K562 (cell line): ENCODE measurements at regions not wholly inside any gene's neighbourhood (a gene's known extent, or its start where the extent isn't known, plus 50 kb on each side); places are given as distances from the start of the nearest gene placed in this dataset.

Experiments used
- ATAC-seq: fragments of 200-7000 bp; cut with Tn5 transposase; 3 replicates; pipeline ENCODE4 v1.9.1; 2020; ENCODE audit warnings: moderate library complexity
- BruUV-seq: library from RNA; stranded (reverse); fragments of 400-500 nt; replicated peaks from 2 replicates; lab custom pipeline; 2021; lab: Mats Ljungman, UMichigan
- CTCF ChIA-PET: fragments of 300-600 bp; formaldehyde crosslinking; extraction: SDS; loops from one replicate; lab custom pipeline; 2021; ENCODE audit warnings: low intra/inter-chr PET ratio; lab: Yijun Ruan, JAX
- POLR2A ChIA-PET: fragments of 300-600, 350-650 bp; sonication (Branson Sonifier 250); formaldehyde crosslinking; extraction: SDS; loops from one replicate; lab custom pipeline; 2021; ENCODE audit warnings: antibody characterized with exemption, inconsistent platforms; lab: Yijun Ruan, JAX
- DNase-seq, 4 experiments: peaks; one replicate each; pipeline versions ENCODE4 v3.0.0 to v3.0.0-alpha.2; 2011 to 2018; ENCODE audit warnings: low spot score in 3 of 4, mixed read lengths in 3 of 4; ENCODE audit errors: extremely low read depth in 1 of 4
- FAIRE-seq: peaks from 2 replicates; lab custom pipeline; 2011; peaks lifted over from hg19 to GRCh38; lab: Jason Lieb, UNC
- H2AFZ ChIP-seq: 2 replicates; pipeline ENCODE4 v1.6.0; 2011; ENCODE audit warnings: low read depth, low read length, control low read depth, inconsistent platforms
- H3K27ac ChIP-seq: fragments of 200-600 bp; 3 replicates; pipeline ENCODE4 v1.8.0; 2011; ENCODE audit warnings: low read depth, mild to moderate bottlenecking, control low read depth, inconsistent platforms, low read length, moderate library complexity, mixed read lengths; ENCODE audit errors: extremely low read depth
- H3K27me3 ChIP-seq, 2 experiments: fragments of 300-600 bp in 1 of 2; 2 replicates in 1 of 2; 3 replicates in 1 of 2; pipeline versions ENCODE4 v1.6.0 to v1.8.0; 2011; ENCODE audit warnings: inconsistent platforms in 2 of 2, low read length in 2 of 2, mild to moderate bottlenecking in 1 of 2, mixed read lengths in 1 of 2, moderate library complexity in 1 of 2; ENCODE audit not compliant: control insufficient read depth in 2 of 2, insufficient read depth in 2 of 2
- H3K36me3 ChIP-seq: fragments of 300-600 bp; 3 replicates; pipeline ENCODE4 v1.8.0; 2011; ENCODE audit warnings: mild to moderate bottlenecking, low read length, inconsistent platforms; ENCODE audit not compliant: control insufficient read depth, insufficient read depth
- H3K4me1 ChIP-seq, 2 experiments: fragments of 200-600 bp in 1 of 2; replicated peaks in 1 of 2; 2 replicates in 1 of 2; 3 replicates in 1 of 2; pipeline versions ENCODE4 v1.5.1 to v1.8.0; 2011; ENCODE audit warnings: inconsistent platforms in 2 of 2, low read length in 2 of 2, mild to moderate bottlenecking in 1 of 2, mixed read lengths in 1 of 2, moderate library complexity in 1 of 2; ENCODE audit not compliant: control insufficient read depth in 2 of 2, insufficient read depth in 2 of 2
- H3K4me2 ChIP-seq: 2 replicates; pipeline ENCODE4 v1.6.1; 2011; ENCODE audit warnings: low read length, control low read depth, inconsistent platforms, mixed read lengths; ENCODE audit not compliant: insufficient read depth
- H3K4me3 ChIP-seq: fragments of 200-600 bp; sonication (generic), shearing (Covaris generic); 2 replicates; pipeline ENCODE4 v1.5.1; 2016; ENCODE audit warnings: control low read depth, inconsistent platforms
- H3K79me2 ChIP-seq: fragments of 200-600 bp; 3 replicates; pipeline ENCODE4 v1.8.0; 2011; ENCODE audit warnings: low read length, inconsistent platforms; ENCODE audit not compliant: control insufficient read depth, insufficient read depth
- H3K9ac ChIP-seq, 2 experiments: 2 replicates each; pipeline versions ENCODE4 v1.6.0 to v1.6.1; 2011; ENCODE audit warnings: low read depth in 2 of 2, low read length in 2 of 2, control low read depth in 1 of 2, inconsistent platforms in 1 of 2, mild to moderate bottlenecking in 1 of 2, mixed read lengths in 1 of 2; ENCODE audit not compliant: insufficient read depth in 1 of 2
- H3K9me1 ChIP-seq: one replicate; pipeline ENCODE4 v1.6.0; 2011; ENCODE audit warnings: inconsistent platforms, mild to moderate bottlenecking, low read length, moderate library complexity; ENCODE audit not compliant: control insufficient read depth, insufficient read depth
- H3K9me3 ChIP-seq: replicated peaks from 2 replicates; pipeline ENCODE4 v1.5.1; 2011; ENCODE audit warnings: low read depth, low read length, inconsistent platforms; ENCODE audit not compliant: control insufficient read depth, insufficient read depth
- H4K20me1 ChIP-seq: replicated peaks from 2 replicates; pipeline ENCODE4 v1.6.1; 2011; ENCODE audit warnings: low read length, inconsistent platforms, mixed read lengths; ENCODE audit not compliant: control insufficient read depth, insufficient read depth
- CBX1 ChIP-seq: sonication (generic); IDR thresholded peaks from 2 replicates; pipeline ENCODE4 v1.6.1; 2016; ENCODE audit warnings: antibody characterized with exemption, low read depth, mild to moderate bottlenecking
- CBX5 ChIP-seq: IDR thresholded peaks from 2 replicates; pipeline ENCODE4 v1.6.1; 2014; ENCODE audit warnings: low read depth, borderline replicate concordance
- ETS2 ChIP-seq: IDR thresholded peaks from 2 replicates; pipeline ENCODE4 v1.6.1; 2016; ENCODE audit warnings: borderline replicate concordance, missing genetic modification characterization, mild to moderate bottlenecking, moderate library complexity, missing compliant biosample characterization; ENCODE audit not compliant: poor library complexity, severe bottlenecking
- FOXJ3 ChIP-seq: sonication (generic); formaldehyde crosslinking; IDR thresholded peaks from 2 replicates; pipeline ENCODE4 v1.4.0; 2020; ENCODE audit warnings: mild to moderate bottlenecking, missing genetic modification reagents
- KDM2B ChIP-seq: fragments of 250-450 bp; sonication (Bioruptor Pico); IDR thresholded peaks from 2 replicates; pipeline ENCODE4 v1.8.0; 2021; ENCODE audit warnings: mild to moderate bottlenecking, moderate library complexity
- MXD1 ChIP-seq: fragments of 250-450 bp; sonication (Bioruptor Pico); IDR thresholded peaks from 2 replicates; pipeline ENCODE4 v1.8.0; 2021; ENCODE audit warnings: borderline replicate concordance, mild to moderate bottlenecking, moderate library complexity; ENCODE audit not compliant: poor library complexity, severe bottlenecking
- PHB2 ChIP-seq: fragments of 450-650 bp; IDR thresholded peaks from 2 replicates; pipeline ENCODE4 v1.6.1; 2017; ENCODE audit warnings: low read depth
- SMAD1 ChIP-seq: fragments of 150-350 bp; IDR thresholded peaks from 2 replicates; pipeline ENCODE4 v1.6.1; 2014; ENCODE audit warnings: low read length, low read depth; ENCODE audit not compliant: partially characterized antibody
- TEAD2 ChIP-seq: fragments of 450-650 bp; IDR thresholded peaks from 2 replicates; pipeline ENCODE4 v1.6.1; 2016; ENCODE audit warnings: missing genetic modification characterization, control low read depth, missing compliant biosample characterization
- WHSC1 ChIP-seq: IDR thresholded peaks from one replicate; pipeline ENCODE4 v1.6.1; 2012; ENCODE audit warnings: low read length, control low read depth, inconsistent platforms
- ZBTB49 ChIP-seq: sonication (generic); formaldehyde crosslinking; IDR thresholded peaks from 2 replicates; pipeline ENCODE4 v1.8.0; 2022; ENCODE audit warnings: missing genetic modification reagents, mild to moderate bottlenecking, borderline replicate concordance
- ZKSCAN3 ChIP-seq: fragments of 250-450 bp; sonication (Bioruptor Pico); IDR thresholded peaks from 2 replicates; pipeline ENCODE4 v1.4.0; 2020
- ZNF586 ChIP-seq: fragments of 450-650 bp; formaldehyde crosslinking; conservative IDR thresholded peaks from 2 replicates; pipeline ENCODE4 v1.4.0; 2020; ENCODE audit warnings: mild to moderate bottlenecking, moderate library complexity
- WGBS: fragments of 100-300 bp; shearing (Covaris generic); methylation state at CpG from one replicate; pipeline ENCODE4 v1.1.6; 2016; ENCODE audit warnings: low coverage, mixed read lengths; ENCODE audit not compliant: insufficient coverage; ENCODE audit errors: missing lambda C conversion rate; 5-methylcytosine and 5-hydroxymethylcytosine counted together
- in situ Hi-C: fragments of 300-500 bp; cut with MboI; formaldehyde crosslinking; loops from 4 replicates; pipeline ENCODE4 v1.15.0; 2018; ENCODE audit warnings: inconsistent platforms, mixed read lengths
- intact Hi-C: fragments of 100-400 bp; cut with micrococcal nuclease; formaldehyde crosslinking; loops from 2 replicates; pipeline ENCODE4 v1.14.2; 2022

- no peak for FAIRE-seq
- Histone ChIP-seq H3K4me2 (no peak overlapping the region), H3K27ac (no peak overlapping the region), H3K79me2 (no peaks in the 10 kb centered on the region), H3K27me3 (peaks cover 0 to 25% of the 10 kb centered on the region in 2 experiments; a peak in 2 of 5 replicates), H3K9me3 (no peaks in the 10 kb centered on the region), H4K20me1 (no peaks in the 10 kb centered on the region), H3K9ac (no peak overlapping the region), H3K36me3 (no peaks in the 10 kb centered on the region), H3K4me3 (no peak overlapping the region), H2AFZ (no peak overlapping the region), H3K9me1 (no peaks in the 10 kb centered on the region), H3K4me1 (no peaks in the 10 kb centered on the region)
- intact Hi-C loops (no loop called here), in situ Hi-C loops (no loop called here)
- WGBS = 0% methylated on average over 5 of the region's 5 CpGs
- ChIA-PET CTCF (no interaction called here), POLR2A (interaction anchor here (0.7 to 1.0 kb wide), 2 partner anchors 11 to 82 kb away, joined by 3 read pairs; no protein-coding TSS in a partner anchor)
- ATAC-seq = no peak
- no peak for DNase-seq
- BruUV-seq = no TSS peak
- TF ChIP-seq KDM2B (no peak), CBX1 (no peak), FOXJ3 (CRISPR knock-in tag) (no peak), CBX5 (no peak)
Observed at GRCh38 chr10:120963594-120964220, 112.5 kb downstream of the WDR11 start.

GRCh38 chr10:120966657-120967045 lies 115.5 kb downstream of the WDR11 start:
- FAIRE-seq = no peak
- TF ChIP-seq ETS2 (tag) = no peak
- TF ChIP-seq ZNF586 (CRISPR knock-in tag) = no peak
- no peak for TF ChIP-seq WHSC1
- TF ChIP-seq ZBTB49 (CRISPR knock-in tag) = no peak
- no peak for TF ChIP-seq TEAD2 (tag)
- TF ChIP-seq PHB2 = no peak
- no peak for TF ChIP-seq MXD1
- no peak for TF ChIP-seq SMAD1
- no peak for TF ChIP-seq ZKSCAN3

More at GRCh38 chr10:120966657-120967045, 115.5 kb downstream of the WDR11 start:
- Histone ChIP-seq H2AFZ (no peak overlapping the region), H3K9me3 (no peaks in the 10 kb centered on the region), H3K9me1 (no peaks in the 10 kb centered on the region), H3K36me3 (no peaks in the 10 kb centered on the region), H3K9ac (no peak overlapping the region), H3K4me3 (no peak overlapping the region), H3K27me3 (peaks cover 0 to 20% of the 10 kb centered on the region in 2 experiments; a peak in 2 of 5 replicates), H3K27ac (no peak overlapping the region), H4K20me1 (no peaks in the 10 kb centered on the region), H3K4me1 (no peaks in the 10 kb centered on the region), H3K4me2 (no peak overlapping the region), H3K79me2 (no peaks in the 10 kb centered on the region)
- CTCF ChIA-PET = no interaction called here
- BruUV-seq = no TSS peak
- ATAC-seq (no peak), DNase-seq (no peak)
- intact Hi-C loops = no loop called here
- POLR2A ChIA-PET = no interaction called here
- 0% methylated on average over 5 of the region's 6 CpGs for WGBS
- in situ Hi-C loops = no loop called here
